Heart right ventricle (tissue), 16 donors: ENCODE measurements at regions not wholly inside any gene's neighbourhood (a gene's known extent, or its start where the extent isn't known, plus 50 kb on each side); places are given as distances from the start of the nearest gene placed in this dataset.

Experiments
- ATAC-seq, 8 donors: fragments of 200-7000 bp; cut with Tn5 transposase; one replicate each; pipeline ENCODE4 v1.9.1; 2020; ENCODE audit warnings: mild to moderate bottlenecking in 8 of 8, moderate library complexity in 8 of 8, moderate number of reproducible peaks in 1 of 8
- DNase-seq, 2 donors: peaks; one replicate each; pipeline ENCODE4 v3.0.0-alpha.2; 2020
- H3K27ac ChIP-seq, 10 donors: fragments of 200-600 bp; sonication (generic) in 2 of 10; one replicate each; pipeline versions ENCODE4 v1.5.0 to v1.8.0; 2020 to 2022; ENCODE audit warnings: mild to moderate bottlenecking in 3 of 10
- H3K27me3 ChIP-seq, 7 donors: fragments of 200-600 bp; one replicate each; pipeline ENCODE4 v1.8.0; 2021 to 2022; ENCODE audit warnings: mild to moderate bottlenecking in 2 of 7
- H3K36me3 ChIP-seq, 9 donors: fragments of 200-600 bp; sonication (generic) in 1 of 9; one replicate each; pipeline versions ENCODE4 v1.5.0 to v1.8.0; 2020 to 2022; ENCODE audit warnings: mild to moderate bottlenecking in 2 of 9
- H3K4me1 ChIP-seq, 9 donors: fragments of 200-600 bp; sonication (generic) in 1 of 9; one replicate each; pipeline versions ENCODE4 v1.5.0 to v1.8.0; 2020 to 2022; ENCODE audit warnings: mild to moderate bottlenecking in 4 of 9
- H3K4me3 ChIP-seq, 10 donors: fragments of 200-600 bp; sonication (generic) in 2 of 10; one replicate each; pipeline versions ENCODE4 v1.5.0 to v1.8.0; 2020 to 2022; ENCODE audit warnings: mild to moderate bottlenecking in 7 of 10, moderate library complexity in 2 of 10
- H3K9me3 ChIP-seq, 11 donors: fragments of 200-600 bp in 10 of 11; sonication (generic) in 2 of 11; one replicate each; pipeline versions ENCODE4 v1.5.0 to v1.8.0; 2013 to 2022; ENCODE audit warnings: mild to moderate bottlenecking in 2 of 11, control low read depth in 1 of 11, moderate library complexity in 1 of 11
- CTCF ChIP-seq, 9 donors: fragments of 200-600 bp; sonication (generic) in 2 of 9; IDR thresholded peaks; one replicate each; pipeline versions ENCODE4 v1.5.0 to v1.8.0; 2021 to 2022; ENCODE audit warnings: antibody characterized with exemption in 9 of 9, mild to moderate bottlenecking in 5 of 9, moderate library complexity in 1 of 9
- WGBS, 2 donors: extraction: QIAGEN DNeasy Blood & Tissue Kit; methylation state at CpG; one replicate each; pipeline ENCODE4 v1.1.7; 2013; ENCODE audit warnings: inconsistent platforms in 1 of 2; 5-methylcytosine and 5-hydroxymethylcytosine counted together
- intact Hi-C, 10 donors: fragments of 100-400 bp; cut with DNase I; formaldehyde crosslinking; loops; one replicate each; pipeline versions ENCODE4 v1.11.1 to v1.14.2; 2022
- donor health status: Arrhythmogenic right ventricular cardiomyopathy.
- donor health status: ischemic (EF 13 %, LVEDD 7.1; RV severe dilation, severe dysfunction).
- donor health status: healthy with polysubstance abuse.
- donor health status: DM: no; HTN: yes; CAD: no.
- donor health status: DM: no; HTN: no; CAD: no.
- donor health status: ischemic (EF 25% LVEDD 6.9; RV normal size, moderate dysfunction).
- donor health status: ischemic (EF 25% LVEDD 5.7; RV mildly dilated, moderate dysfunction).
- donor health status: healthy.
- donor health status: DM: yes; HTN: yes; CAD: no.
- donor health status: Ischemic cardiomyopathy.
- donor health status: ischemic (EF 35%, LVEDD 5.7; RV mildly dilated, moderate dysfunction).
- donor health status: nonischemic (EF 11% LVEDD 7.7; RV severe dilation, severe dysfunction).
- donor health status: DM: yes; HTN: yes; CAD: no.
- donor health status: PGD.
- donor health status: ischemic (EF 29% LVEDD 5.4; RV normal size, mild dysfunction).
- donor health status: nonischemic (EF 23%, LVEDD 6.1; RV moderate dilation, normal function).

- ATAC-seq (peak in 5 of 8 donors; percentile 15 to 55 (median 34)), DNase-seq (no peak)
- intact Hi-C loops: no loop called here
- no peaks in the 10 kb centered on the region for H3K9me3 ChIP-seq
- H3K4me1 ChIP-seq: peaks cover 0 to 21% (median 4%) of the 10 kb centered on the region in 9 donors
- H3K27me3 ChIP-seq: no peaks in the 10 kb centered on the region
- H3K36me3 ChIP-seq: no peaks in the 10 kb centered on the region
- 51 to 72% methylated on average over 3 of the region's 3 CpGs for WGBS, 2 donors
- no peak for TF ChIP-seq CTCF (IDR thresholded peaks at IDR 0.05)
- H3K4me3 ChIP-seq: no peak overlapping the region
- no peak overlapping the region for H3K27ac ChIP-seq
Observed at GRCh38 chr1:55334160-55334559, 119.0 kb upstream of the USP24 start.

GRCh38 chr1:55333461-55333860 is 118.3 kb upstream of the USP24 start:
- WGBS, 2 donors: 79 to 81% methylated on average over 5 of the region's 5 CpGs
- DNase-seq (no peak), ATAC-seq (peak in 1 of 8 donors; percentile 10)
- intact Hi-C loops: no loop called here
- no peak for TF ChIP-seq CTCF (IDR thresholded peaks at IDR 0.05)
- Histone ChIP-seq H3K4me1 (peaks cover 0 to 28% (median 9%) of the 10 kb centered on the region in 9 donors), H3K36me3 (no peaks in the 10 kb centered on the region), H3K27ac (peak overlapping the region in 1 of 10 donors; percentile 46), H3K27me3 (no peaks in the 10 kb centered on the region), H3K4me3 (no peak overlapping the region), H3K9me3 (no peaks in the 10 kb centered on the region)

GRCh38 chr1:55331351-55331750 is 116.2 kb upstream of the USP24 start:
- ATAC-seq: no peak
- no peak for DNase-seq
- intact Hi-C loops: no loop called here
- H3K27me3 ChIP-seq: no peaks in the 10 kb centered on the region
- 91 to 92% methylated on average over 7 of the region's 7 CpGs for WGBS, 2 donors
- no peak overlapping the region for H3K4me3 ChIP-seq
- no peak overlapping the region for H3K27ac ChIP-seq
- TF ChIP-seq CTCF (IDR thresholded peaks at IDR 0.05): no peak
- H3K4me1 ChIP-seq: peaks cover 0 to 26% (median 9%) of the 10 kb centered on the region in 9 donors
- no peaks in the 10 kb centered on the region for H3K36me3 ChIP-seq
- no peaks in the 10 kb centered on the region for H3K9me3 ChIP-seq

GRCh38 chr1:55329808-55330432 is 114.8 kb upstream of the USP24 start:
- no peak for DNase-seq
- no peak for TF ChIP-seq CTCF (IDR thresholded peaks at IDR 0.05)
- intact Hi-C loops: no loop called here

More at GRCh38 chr1:55329808-55330432, 114.8 kb upstream of the USP24 start:
- WGBS, 2 donors: 84 to 86% methylated on average over 4 of the region's 4 CpGs
- Histone ChIP-seq H3K27me3 (no peaks in the 10 kb centered on the region), H3K36me3 (no peaks in the 10 kb centered on the region), H3K9me3 (no peaks in the 10 kb centered on the region), H3K4me1 (peaks cover 0 to 26% (median 9%) of the 10 kb centered on the region in 9 donors), H3K4me3 (no peak overlapping the region), H3K27ac (peak overlapping the region in 1 of 10 donors; percentile 14)
- no peak for ATAC-seq
